OCI-LY1 (cell line): ENCODE measurements at regions not wholly inside any gene's neighbourhood (a gene's known extent, or its start where the extent isn't known, plus 50 kb on each side); places are given as distances from the start of the nearest gene placed in this dataset.

Source experiments
- H2AFZ ChIP-seq: fragments of 200-600 bp; sonication (generic), shearing (Covaris generic); 2 replicates; pipeline ENCODE4 v1.6.0; 2014; ENCODE audit warnings: antibody characterized with exemption, mild to moderate bottlenecking, low read length
- H3F3A ChIP-seq: fragments of 200-600 bp; sonication (generic), shearing (Covaris generic); 2 replicates; pipeline ENCODE4 v1.6.0; 2014; ENCODE audit warnings: mild to moderate bottlenecking, antibody characterized with exemption, low read length, moderate library complexity; ENCODE audit not compliant: insufficient read depth
- H3K27ac ChIP-seq: fragments of 200-600 bp; sonication (generic); 2 replicates; pipeline ENCODE4 v1.5.1; 2014; ENCODE audit warnings: low read length, mixed run types, mild to moderate bottlenecking, low read depth; ENCODE audit not compliant: poor library complexity, severe bottlenecking
- H3K27me3 ChIP-seq: fragments of 200-600 bp; sonication (generic); 2 replicates; pipeline ENCODE4 v1.6.0; 2014; ENCODE audit warnings: antibody characterized with exemption, mild to moderate bottlenecking, low read length, moderate library complexity; ENCODE audit not compliant: insufficient read depth
- H3K36me3 ChIP-seq: fragments of 200-600 bp; sonication (generic); 2 replicates; pipeline ENCODE4 v1.6.1; 2014; ENCODE audit warnings: mild to moderate bottlenecking, antibody characterized with exemption, low read length, moderate library complexity, mixed read lengths; ENCODE audit not compliant: insufficient read depth
- H3K4me1 ChIP-seq: fragments of 200-600 bp; sonication (generic); 2 replicates; pipeline ENCODE4 v1.5.1; 2014; ENCODE audit warnings: mild to moderate bottlenecking, low read length, moderate library complexity; ENCODE audit not compliant: insufficient read depth, severe bottlenecking
- H3K4me2 ChIP-seq: fragments of 200-600 bp; sonication (generic), shearing (Covaris generic); 2 replicates; pipeline ENCODE4 v1.6.1; 2014; ENCODE audit warnings: low read length
- H3K4me3 ChIP-seq: fragments of 200-600 bp; sonication (generic); 2 replicates; pipeline ENCODE4 v1.5.1; 2014; ENCODE audit warnings: low read length, low read depth, mild to moderate bottlenecking, mixed read lengths; ENCODE audit not compliant: poor library complexity, severe bottlenecking
- H3K79me2 ChIP-seq: fragments of 200-600 bp; shearing (Covaris generic); 2 replicates; pipeline ENCODE4 v1.6.1; 2016; ENCODE audit warnings: mixed run types, low read length, mixed read lengths; ENCODE audit not compliant: insufficient read depth
- H3K9ac ChIP-seq: fragments of 200-600 bp; sonication (generic), shearing (Covaris generic); 2 replicates; pipeline ENCODE4 v1.6.1; 2014; ENCODE audit warnings: mild to moderate bottlenecking, low read length, mixed read lengths
- H3K9me2 ChIP-seq: fragments of 200-600 bp; sonication (generic), shearing (Covaris generic); 2 replicates; pipeline ENCODE4 v1.6.1; 2014; ENCODE audit warnings: low read depth, mild to moderate bottlenecking, low read length, mixed read lengths
- H3K9me3 ChIP-seq: fragments of 200-600 bp; shearing (Covaris generic); 2 replicates; pipeline ENCODE4 v1.6.1; 2014; ENCODE audit warnings: low read length, mixed read lengths
- H4K20me1 ChIP-seq: fragments of 200-600 bp; sonication (generic), shearing (Covaris generic); 2 replicates; pipeline ENCODE4 v1.6.0; 2016; ENCODE audit warnings: mild to moderate bottlenecking, low read length; ENCODE audit not compliant: insufficient read depth
- EZH2 ChIP-seq: fragments of 200-600 bp; sonication (generic), shearing (Covaris generic); IDR thresholded peaks from 2 replicates; pipeline ENCODE4 v1.8.0; 2017; ENCODE audit warnings: borderline replicate concordance, mixed run types, mild to moderate bottlenecking, antibody characterized with exemption, low read length, moderate library complexity, mixed read lengths
- TF ChIP-seq, protein P1 (sequence below): fragments of 200-600 bp; sonication (generic), shearing (Covaris generic); IDR thresholded peaks from 2 replicates; pipeline ENCODE4 v1.5.1; 2017; ENCODE audit warnings: mild to moderate bottlenecking, antibody characterized with exemption, low read length, moderate library complexity, mixed read lengths

DNA sequence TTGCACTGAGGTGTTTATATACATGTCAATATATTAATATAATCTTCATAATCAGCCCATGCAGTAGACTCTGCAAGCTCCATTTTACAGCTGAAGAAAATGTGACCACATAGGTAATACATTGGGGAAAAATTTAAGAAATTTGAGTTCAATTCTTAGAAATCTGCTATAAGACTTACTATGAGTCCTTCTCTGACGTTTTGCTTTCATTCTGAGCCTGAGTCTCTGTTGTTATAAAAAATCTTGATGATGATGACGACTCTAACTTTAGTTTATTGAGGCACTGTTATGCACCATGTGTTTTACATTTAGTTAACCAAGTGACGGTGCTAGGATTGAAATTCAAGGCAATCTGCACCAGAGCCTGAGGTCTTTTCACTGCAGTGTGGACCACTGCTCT is 370.3 kb upstream of the PPP1R2C start:
- no peak overlapping the region for H2AFZ ChIP-seq
- no peaks in the 10 kb centered on the region for H3F3A ChIP-seq
- no peaks in the 10 kb centered on the region for H3K27me3 ChIP-seq
- H3K4me2 ChIP-seq = no peak overlapping the region
- no peaks in the 10 kb centered on the region for H3K9me3 ChIP-seq
- no peaks in the 10 kb centered on the region for H3K4me1 ChIP-seq
- no peaks in the 10 kb centered on the region for H3K9me2 ChIP-seq
- TF ChIP-seq EZH2 = no peak
- TF ChIP-seq, protein P1, sequence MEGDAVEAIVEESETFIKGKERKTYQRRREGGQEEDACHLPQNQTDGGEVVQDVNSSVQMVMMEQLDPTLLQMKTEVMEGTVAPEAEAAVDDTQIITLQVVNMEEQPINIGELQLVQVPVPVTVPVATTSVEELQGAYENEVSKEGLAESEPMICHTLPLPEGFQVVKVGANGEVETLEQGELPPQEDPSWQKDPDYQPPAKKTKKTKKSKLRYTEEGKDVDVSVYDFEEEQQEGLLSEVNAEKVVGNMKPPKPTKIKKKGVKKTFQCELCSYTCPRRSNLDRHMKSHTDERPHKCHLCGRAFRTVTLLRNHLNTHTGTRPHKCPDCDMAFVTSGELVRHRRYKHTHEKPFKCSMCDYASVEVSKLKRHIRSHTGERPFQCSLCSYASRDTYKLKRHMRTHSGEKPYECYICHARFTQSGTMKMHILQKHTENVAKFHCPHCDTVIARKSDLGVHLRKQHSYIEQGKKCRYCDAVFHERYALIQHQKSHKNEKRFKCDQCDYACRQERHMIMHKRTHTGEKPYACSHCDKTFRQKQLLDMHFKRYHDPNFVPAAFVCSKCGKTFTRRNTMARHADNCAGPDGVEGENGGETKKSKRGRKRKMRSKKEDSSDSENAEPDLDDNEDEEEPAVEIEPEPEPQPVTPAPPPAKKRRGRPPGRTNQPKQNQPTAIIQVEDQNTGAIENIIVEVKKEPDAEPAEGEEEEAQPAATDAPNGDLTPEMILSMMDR = no peak
- no peak overlapping the region for H3K4me3 ChIP-seq
- no peak overlapping the region for H3K27ac ChIP-seq
- no peaks in the 10 kb centered on the region for H3K36me3 ChIP-seq
- no peaks in the 10 kb centered on the region for H4K20me1 ChIP-seq
- H3K9ac ChIP-seq = no peak overlapping the region
- no peaks in the 10 kb centered on the region for H3K79me2 ChIP-seq

DNA sequence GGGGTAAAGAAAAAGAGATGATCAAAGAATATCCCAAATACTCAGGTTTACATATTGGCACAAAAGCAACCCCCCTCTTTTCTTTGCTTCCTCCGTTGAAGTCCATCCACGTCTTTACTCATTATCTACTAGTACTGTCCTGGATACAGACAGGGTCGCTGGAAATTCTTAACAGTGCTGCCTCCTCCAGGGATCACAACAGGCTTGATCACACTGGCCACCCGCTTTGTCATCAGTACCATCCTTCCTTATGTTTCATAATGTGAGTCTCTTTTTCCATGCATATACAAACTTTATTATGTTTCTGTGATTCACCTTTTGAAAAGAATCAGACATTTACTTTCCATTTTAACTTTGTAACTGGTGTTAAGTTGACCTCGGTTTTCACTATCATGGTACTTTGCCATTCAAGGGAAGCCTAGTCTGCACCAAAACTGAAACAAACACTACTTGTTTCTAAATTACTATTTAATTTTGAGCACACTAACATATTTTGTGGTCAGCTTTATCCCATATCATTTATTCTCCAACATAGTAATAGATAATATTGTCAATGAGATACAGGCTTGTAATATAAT is 387.5 kb upstream of the PPP1R2C start:
- Histone ChIP-seq H3K4me1 (no peaks in the 10 kb centered on the region), H3K9me2 (no peaks in the 10 kb centered on the region), H3K9ac (no peak overlapping the region), H3K27me3 (no peaks in the 10 kb centered on the region), H4K20me1 (no peaks in the 10 kb centered on the region), H3K79me2 (no peaks in the 10 kb centered on the region), H3K4me2 (no peak overlapping the region), H3F3A (no peaks in the 10 kb centered on the region), H2AFZ (no peak overlapping the region), H3K4me3 (no peak overlapping the region), H3K27ac (no peak overlapping the region), H3K9me3 (no peaks in the 10 kb centered on the region), H3K36me3 (no peaks in the 10 kb centered on the region)
- TF ChIP-seq, protein P1 = no peak
- TF ChIP-seq EZH2 = no peak

DNA sequence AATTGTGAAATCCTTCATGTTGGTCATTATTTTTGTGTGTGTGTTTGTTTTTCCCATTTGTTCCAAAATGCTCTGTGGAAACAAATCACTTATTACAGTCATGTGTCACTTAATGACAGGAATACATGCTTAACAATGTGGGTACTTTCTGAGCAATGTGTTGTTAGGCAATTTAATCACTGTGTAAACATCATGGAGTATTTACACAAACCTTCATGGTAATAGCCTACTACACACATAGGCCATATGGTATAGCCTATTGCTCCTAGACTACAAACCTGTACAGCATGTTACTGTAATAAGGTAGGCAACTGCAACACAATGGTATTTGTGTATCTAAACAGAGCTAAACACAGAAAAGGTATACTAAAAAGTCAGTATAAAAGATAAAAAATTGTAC is 388.9 kb upstream of the PPP1R2C start:
- no peaks in the 10 kb centered on the region for H4K20me1 ChIP-seq
- H3K79me2 ChIP-seq = no peaks in the 10 kb centered on the region

More for the DNA sequence above, 388.9 kb upstream of the PPP1R2C start:
- TF ChIP-seq, protein P1 = no peak
- no peak for TF ChIP-seq EZH2
- no peaks in the 10 kb centered on the region for H3F3A ChIP-seq
- H3K9ac ChIP-seq = no peak overlapping the region
- H2AFZ ChIP-seq = no peak overlapping the region
- no peaks in the 10 kb centered on the region for H3K9me2 ChIP-seq
- no peak overlapping the region for H3K4me2 ChIP-seq
- no peaks in the 10 kb centered on the region for H3K9me3 ChIP-seq
- no peak overlapping the region for H3K27ac ChIP-seq
- H3K27me3 ChIP-seq = no peaks in the 10 kb centered on the region
- no peak overlapping the region for H3K4me3 ChIP-seq
- H3K36me3 ChIP-seq = no peaks in the 10 kb centered on the region
- H3K4me1 ChIP-seq = no peaks in the 10 kb centered on the region
